ENCODE measurements at regions not wholly inside any gene's neighbourhood (a gene's known extent, or its start where the extent isn't known, plus 50 kb on each side); places are given as distances from the start of the nearest gene placed in this dataset.

DNA sequence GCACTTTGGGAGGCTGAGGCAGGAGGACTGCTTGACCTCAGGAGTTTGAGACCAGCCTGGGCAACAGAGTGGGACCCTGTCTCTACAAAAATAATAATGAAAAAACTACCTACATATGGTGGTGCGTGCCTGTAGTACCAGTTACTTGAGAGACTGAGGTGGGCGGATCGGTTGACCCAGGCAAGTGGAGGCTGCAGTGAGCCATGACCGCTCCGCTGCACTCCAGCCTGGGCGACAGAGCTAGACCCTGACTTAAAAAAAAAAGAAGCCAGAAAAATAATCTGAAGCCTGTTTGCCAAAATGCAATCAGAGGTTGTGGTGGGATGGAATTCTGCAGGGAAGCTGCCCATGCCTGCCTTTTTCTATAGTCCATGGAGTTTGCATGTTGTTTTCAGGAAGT lies 50.4 kb upstream of the GGTA1 start:
- DNase-seq: no peak

GRCh38 chr9:121550569-121551512 lies 51.2 kb upstream of the GGTA1 start:
- DNase-seq: peak; percentile 84

- DNase-seq: no peak
These were observed 52.5 kb upstream of the GGTA1 start for GRCh38 chr9:121551985-121552753.

DNA sequence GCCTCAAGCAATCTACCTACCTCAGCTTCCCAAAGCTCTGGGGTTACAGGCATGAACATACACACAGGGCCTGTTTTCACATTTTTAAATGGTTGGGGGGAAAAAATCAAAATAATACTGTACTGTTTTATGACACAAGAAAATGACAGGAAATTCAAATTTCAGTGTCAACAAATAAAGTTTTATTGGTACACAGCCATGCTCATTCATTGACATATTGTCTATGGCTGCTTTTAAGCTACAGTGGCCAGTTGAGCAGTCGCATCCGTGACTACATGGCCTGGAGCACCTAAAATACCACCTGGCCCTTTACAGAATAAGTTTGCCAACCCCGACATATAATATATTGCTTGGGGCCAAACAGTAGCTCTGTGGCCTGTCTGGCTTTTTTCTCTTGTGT lies 56.4 kb upstream of the GGTA1 start:
- DNase-seq: no peak

DNA sequence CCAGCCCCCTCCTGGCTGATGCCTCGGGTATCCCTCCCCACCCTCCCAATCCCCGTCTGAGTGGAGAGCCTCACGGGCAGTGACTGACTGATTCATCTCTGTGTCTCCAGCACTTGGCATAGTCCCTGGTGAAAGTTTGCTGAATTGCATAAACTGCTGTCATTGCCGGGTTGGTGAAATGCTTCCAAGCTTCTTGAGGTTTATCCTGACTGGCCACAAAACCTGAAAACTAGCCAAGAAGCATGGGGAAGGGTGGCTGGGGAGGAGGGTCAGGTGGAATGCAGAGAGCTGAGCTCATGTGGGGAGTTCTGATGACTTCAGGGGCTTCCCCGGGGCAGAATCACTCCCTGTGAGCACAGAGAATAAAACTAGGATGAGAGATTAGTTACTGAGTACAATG lies 56.9 kb upstream of the GGTA1 start:
- DNase-seq: no peak

- peak; percentile 92 for DNase-seq
These were observed 58.2 kb upstream of the GGTA1 start for GRCh38 chr9:121557581-121558447.

DNA sequence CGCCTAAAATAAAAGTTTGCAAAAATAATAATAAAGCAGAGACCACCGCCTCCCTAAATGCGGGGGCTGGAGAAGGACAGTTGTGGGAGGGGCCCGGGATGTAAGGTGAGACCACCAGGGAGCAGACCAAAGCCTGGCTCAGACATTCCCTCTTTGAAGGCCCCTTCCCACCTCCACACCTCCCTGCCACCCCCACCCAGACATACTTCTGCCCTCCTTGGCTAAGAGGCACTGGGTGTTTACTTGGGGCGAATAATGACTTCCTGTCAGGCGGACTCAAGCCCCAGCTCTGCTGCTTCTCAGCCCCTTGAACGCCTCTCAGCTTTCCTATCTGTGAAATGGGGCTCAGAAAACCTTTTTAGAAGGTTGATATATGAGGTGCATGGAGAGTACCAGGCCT lies 58.8 kb upstream of the GGTA1 start:
- DNase-seq: peak; percentile 29

GRCh38 chr9:121559183-121559582 lies 59.5 kb upstream of the GGTA1 start:
- peak; percentile 57 for DNase-seq

GRCh38 chr9:121560921-121561320 lies 61.3 kb upstream of the GGTA1 start:
- no peak for DNase-seq

DNA sequence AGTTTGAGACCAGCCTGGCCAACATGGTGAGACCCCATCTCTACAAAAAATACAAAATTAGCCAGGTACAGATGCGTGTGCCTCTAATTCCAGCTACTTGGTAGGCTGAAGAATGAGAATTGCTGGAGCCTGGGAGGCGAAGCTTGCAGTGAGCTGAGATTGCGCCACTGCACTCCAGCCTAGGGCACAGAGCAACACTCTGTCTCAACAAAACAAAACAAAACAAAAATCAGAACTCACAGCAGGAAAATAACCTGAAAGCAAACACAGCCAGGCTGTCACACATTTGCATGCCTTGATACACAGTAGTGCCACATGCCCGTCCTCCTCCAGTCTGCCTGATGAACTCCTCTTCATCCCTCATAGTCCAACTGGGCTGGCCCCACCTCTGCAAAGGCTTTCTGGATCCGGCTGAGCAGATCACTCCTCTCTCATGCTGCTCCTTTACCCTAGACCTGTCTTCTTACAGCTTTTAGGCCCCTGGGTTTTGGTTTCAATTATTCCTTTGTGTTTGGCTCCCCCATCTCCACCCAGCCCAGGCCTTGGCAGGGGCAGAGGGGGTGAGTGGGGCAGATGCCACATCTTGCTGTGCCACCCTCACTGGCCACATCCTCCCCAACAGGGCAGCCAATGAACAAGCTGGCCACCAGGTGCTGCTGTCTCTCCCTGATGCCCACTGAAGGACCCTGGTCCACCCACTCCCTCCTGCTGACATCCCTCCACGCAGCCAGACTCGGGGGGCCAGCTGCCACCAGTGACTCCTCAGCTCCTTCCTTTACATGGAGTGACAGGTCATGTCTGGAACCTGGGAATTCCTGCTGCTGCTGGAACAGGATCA lies 62.0 kb upstream of the GGTA1 start:
- DNase-seq: no peak

- DNase-seq: no peak
These were observed 62.7 kb upstream of the GGTA1 start for GRCh38 chr9:121562301-121562700.

DNA sequence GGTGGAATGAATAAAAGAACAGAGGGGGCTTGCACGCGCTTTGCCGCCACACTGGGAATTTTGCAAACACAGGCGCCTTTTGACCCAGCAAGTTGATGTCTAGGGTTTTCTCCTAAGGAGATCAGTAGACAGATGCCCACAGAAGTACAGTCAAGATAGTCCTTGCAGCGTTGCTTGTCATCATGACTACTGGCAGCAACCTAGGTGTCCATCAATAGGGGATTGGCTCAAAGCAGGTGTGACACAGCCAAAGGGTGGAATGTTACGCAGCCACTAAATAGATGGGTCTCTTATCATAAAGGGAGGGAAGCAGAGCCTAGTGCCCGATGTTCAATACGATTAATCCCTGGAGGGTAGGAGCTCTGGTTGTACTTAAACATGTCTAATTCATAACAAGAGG lies 63.8 kb upstream of the GGTA1 start:
- no peak for DNase-seq

GRCh38 chr9:121563881-121564460 lies 64.3 kb upstream of the GGTA1 start:
- no peak for DNase-seq

DNA sequence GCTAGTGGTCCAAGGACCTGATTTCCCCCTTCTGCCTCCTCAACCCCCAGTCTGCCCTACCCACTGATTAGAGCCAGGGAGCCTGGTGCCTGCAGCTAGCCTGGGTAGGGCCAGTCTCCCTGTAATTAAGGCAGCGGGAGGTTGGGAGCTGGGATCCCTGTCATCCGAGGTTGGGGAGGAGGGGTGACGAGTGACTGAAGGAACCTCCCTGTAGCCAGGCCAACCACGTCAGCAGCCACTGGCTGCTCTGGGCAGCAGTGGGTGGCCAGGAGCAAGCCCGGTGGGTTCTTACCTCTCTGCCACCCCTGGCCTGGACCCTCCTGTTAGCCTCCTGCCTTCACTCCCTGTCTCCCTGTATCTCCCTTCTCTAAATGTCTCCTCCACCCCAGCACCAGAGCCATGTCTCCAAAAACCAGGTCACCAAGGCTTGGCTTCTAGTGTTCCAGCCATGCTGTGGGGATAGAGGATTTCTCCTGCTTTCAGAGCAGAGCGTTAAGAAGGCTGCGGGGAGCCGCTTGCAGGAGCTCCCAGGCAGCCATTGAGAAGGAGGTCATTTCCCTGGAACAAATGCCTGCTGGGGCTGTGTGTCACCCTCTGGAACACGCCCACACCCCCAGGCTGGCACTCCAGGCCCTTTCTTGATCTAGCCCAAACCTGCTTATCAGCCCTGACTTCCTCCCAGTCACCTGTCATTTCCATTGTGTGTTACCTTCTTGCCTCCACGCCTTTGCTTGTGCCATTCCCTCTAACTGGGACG lies 65.0 kb upstream of the GGTA1 start:
- DNase-seq: no peak

GRCh38 chr9:121566481-121567465 lies 67.1 kb upstream of the GGTA1 start:
- no peak for DNase-seq

DNA sequence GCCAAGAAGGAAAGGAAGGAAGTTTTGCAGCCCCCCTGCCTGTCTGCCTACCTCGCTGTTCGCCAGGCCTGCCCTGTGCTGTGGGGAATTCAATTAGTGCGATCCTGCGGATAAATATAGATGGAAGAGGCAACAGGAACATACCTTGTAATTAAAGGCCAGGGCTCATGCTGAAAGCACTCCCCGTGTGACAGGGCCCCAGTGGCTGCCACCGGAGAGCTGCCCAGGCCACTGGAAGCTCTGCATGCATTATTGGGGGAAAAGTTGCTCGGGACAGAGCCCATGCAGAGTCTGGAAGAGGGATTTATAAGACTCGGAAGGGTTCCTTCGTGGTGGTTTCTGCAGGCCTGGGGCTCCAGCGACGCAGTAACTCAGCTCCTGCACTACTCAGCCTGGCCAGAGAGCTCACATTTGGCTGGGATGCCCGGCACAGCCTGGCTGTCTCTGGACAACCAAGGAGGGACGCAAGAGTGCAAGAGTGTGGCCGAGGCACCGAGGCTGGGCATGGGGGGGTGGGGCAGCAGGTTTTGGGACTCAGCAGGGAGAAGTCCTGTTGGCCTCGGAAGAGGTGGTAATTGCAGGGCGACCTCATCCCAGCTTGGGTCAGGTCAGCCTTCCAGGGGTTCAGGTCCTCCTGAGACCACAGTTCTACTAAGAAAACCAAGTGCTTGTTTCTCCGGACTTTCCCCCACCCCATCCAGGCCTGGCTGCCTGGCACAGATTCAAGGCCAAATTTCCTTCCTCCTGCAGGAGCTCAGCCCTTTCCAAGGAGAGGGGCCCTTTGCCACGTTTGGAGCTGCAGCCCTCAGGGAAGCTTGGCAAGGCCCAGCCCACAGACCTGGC lies 68.1 kb upstream of the GGTA1 start:
- no peak for DNase-seq

- DNase-seq: no peak
These were observed 69.0 kb upstream of the GGTA1 start for GRCh38 chr9:121568343-121569265.

DNA sequence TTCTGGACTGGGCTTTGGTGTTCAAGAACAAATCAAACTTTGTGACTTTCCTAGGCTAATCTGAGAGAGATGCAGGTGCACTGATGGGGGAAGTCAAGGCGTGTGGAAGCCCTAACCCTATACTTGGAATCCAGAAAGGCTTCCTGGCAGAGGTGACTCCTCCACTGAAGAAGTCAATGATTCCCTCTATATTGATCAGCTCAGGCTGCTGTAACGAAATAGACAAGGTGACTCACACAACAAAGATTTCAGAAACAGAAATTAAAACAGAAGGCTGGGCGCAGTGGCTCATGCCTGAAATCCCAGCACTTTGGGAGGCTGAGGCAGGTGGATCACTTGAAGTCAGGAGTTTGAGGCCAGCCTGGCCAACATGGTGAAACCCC lies 69.6 kb upstream of the GGTA1 start:
- no peak for DNase-seq
